ENCODE measurements at regions not wholly inside any gene's neighbourhood (a gene's known extent, or its start where the extent isn't known, plus 50 kb on each side); places are given as distances from the start of the nearest gene placed in this dataset.

- TF ChIP-seq CTCF (IDR thresholded peaks at IDR 0.05; ENCODE audit: low read depth, low read length) (no peak), EZH2phosphoT487 (IDR thresholded peaks at IDR 0.05; ENCODE audit: low read depth) (no peak)
Measured at GRCh38 chr9:129287619-129288305, 109.7 kb upstream of the IER5L start.
